GM18517 (cell line): ENCODE measurements at regions not wholly inside any gene's neighbourhood (a gene's known extent, or its start where the extent isn't known, plus 50 kb on each side); places are given as distances from the start of the nearest gene placed in this dataset.
"Not testable (repeated sequence)": the region's sequence is repeated elsewhere in the genome, so short reads cannot be mapped to it uniquely, and the experiment has no call there.

ENCODE experiments used
- ATAC-seq: cut with Tn5 transposase; IDR thresholded peaks from one replicate; pipeline ENCODE4 v1.9.1; 2021; ENCODE audit warnings: mild to moderate bottlenecking, moderate library complexity; ENCODE audit not compliant: unreplicated experiment

- no peak for ATAC-seq
These were observed 156.1 kb upstream of the SRD5A2 start for GRCh38 chr2:31736695-31737454.

DNA sequence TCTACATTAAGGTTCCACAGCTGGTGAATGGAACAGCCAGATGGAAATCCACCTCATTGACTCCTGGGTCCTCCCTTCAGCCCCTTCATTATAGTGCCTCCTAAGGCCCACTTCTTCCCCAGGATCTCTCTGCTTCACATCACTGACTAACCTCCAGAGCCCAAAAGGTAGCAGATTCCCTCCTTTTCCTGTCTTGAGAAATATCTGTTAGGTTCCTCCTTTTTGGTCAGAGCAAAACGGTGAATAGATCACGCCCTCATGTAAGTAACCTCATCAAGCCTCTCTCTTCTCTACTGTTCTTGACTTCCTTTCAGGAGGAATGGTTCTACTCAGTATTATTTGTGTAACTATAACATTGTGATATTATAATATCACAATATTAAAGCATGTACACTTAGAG, 155.0 kb upstream of the SRD5A2 start:
- no peak for ATAC-seq

GRCh38 chr2:31729442-31730092, 148.8 kb upstream of the SRD5A2 start:
- no peak for ATAC-seq

DNA sequence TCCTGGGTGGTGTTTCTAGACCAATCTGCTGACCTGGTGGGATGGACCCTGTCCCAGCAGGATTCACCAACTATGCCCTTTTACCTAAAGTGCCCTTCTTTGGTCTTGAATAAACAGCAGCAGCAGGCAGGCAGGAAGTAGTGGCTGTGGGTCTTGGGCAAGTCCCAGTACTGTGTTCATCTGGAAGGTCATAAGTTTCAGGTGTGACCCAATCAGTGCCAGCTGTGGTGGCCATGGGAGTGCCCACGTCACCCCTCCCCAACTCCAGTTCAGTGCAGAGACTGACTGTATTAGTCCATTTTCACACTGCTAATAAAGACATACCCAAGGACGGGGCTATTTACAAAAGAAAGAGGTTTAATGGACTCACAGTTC, 148.3 kb upstream of the SRD5A2 start:
- ATAC-seq = no peak

- no peak for ATAC-seq
These were observed 147.8 kb upstream of the SRD5A2 start for GRCh38 chr2:31728406-31729064.

DNA sequence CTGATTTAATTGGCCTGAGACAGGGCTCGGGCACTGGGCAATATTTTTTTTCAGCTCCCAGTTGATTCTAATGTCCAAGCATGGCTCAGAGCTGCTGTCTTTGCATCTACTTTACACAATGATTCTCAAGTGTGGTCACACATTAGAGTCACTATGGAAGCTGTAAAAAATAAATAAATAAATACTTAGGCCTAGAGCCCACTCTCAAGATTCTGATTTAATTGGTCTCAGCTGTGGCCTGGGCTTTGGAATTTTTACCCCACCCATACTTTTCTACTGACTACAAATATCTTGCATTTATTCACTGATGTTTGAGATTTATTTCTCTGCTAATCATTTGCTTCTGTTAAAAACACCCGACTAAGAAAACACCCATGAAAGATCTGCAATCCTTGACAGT, 145.7 kb upstream of the SRD5A2 start:
- ATAC-seq = no peak

GRCh38 chr2:31725444-31725843, 144.7 kb upstream of the SRD5A2 start:
- no peak for ATAC-seq

DNA sequence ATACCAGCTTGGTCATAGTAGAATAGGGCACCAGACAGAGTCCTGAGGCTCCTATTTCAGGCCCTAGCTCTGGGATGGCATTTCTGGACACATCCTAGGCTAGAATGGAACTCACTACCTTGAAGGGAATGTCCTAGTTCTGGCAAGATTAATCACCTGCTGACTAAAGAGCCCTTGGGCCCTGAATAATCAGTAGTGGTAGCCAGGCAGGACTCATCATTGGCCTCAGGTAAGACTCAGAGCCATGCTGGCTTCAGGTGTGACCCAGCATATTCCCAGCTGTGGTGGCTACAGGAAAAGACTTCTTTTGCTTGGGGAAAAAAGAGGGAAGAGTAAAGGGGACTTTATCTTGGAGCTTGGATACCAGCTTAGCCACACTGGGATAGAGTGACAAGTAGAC, 131.0 kb upstream of the SRD5A2 start:
- no peak for ATAC-seq

- no peak for ATAC-seq
These were observed 129.4 kb upstream of the SRD5A2 start for GRCh38 chr2:31710121-31710520.

DNA sequence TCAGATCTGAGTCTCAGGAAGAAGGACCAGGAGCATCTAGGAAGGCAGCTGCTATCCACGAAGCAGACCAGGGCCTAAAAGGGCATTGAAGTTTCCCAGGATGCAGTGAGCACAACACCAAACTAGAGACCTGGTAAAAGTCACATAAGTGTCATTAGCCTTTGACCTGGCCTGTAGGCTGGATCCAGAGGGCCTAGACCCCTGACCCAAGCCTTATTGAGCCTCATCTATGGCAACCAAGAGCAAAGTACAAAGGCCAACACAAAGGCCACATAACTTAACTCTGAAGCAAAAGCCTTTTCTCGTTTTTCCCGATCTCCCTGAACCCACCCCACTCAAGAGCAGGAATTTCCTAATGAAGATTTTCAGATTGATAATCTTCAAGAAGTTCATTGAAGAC, 127.3 kb upstream of the SRD5A2 start:
- no peak for ATAC-seq

DNA sequence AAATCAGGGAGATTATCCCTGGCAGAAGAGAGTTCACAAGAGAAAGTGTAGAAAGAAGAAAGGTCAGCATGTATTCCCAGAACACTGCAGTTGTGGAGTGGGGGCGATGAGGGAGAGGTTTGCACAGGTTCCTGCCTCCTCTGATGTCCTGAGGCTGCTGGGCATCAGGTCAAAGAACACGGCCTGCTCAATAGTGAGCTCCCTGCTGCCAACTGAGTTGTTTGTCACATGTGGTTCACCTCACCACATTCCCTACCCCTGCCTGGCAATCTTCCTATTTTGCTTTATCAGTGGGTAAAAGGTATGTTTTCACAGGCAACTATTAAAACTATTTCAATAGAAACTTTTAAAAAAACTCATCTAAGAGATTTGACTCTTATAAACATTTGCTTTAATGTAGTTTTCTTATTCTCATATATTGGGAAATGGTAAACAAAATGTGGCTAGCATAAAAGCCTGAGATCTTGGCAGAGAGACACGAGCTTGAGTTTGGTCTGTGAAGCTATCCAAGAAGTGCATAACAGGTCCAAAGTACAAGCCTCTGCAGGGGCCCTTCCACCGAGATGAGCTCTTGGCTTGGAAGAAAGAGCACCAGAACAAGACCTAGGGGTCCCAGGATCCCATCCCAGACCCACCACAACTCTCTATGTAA, 123.9 kb upstream of the SRD5A2 start:
- ATAC-seq = no peak

GRCh38 chr2:31703253-31703652, 122.5 kb upstream of the SRD5A2 start:
- no peak for ATAC-seq

GRCh38 chr2:31698722-31699121, 118.0 kb upstream of the SRD5A2 start:
- no peak for ATAC-seq

DNA sequence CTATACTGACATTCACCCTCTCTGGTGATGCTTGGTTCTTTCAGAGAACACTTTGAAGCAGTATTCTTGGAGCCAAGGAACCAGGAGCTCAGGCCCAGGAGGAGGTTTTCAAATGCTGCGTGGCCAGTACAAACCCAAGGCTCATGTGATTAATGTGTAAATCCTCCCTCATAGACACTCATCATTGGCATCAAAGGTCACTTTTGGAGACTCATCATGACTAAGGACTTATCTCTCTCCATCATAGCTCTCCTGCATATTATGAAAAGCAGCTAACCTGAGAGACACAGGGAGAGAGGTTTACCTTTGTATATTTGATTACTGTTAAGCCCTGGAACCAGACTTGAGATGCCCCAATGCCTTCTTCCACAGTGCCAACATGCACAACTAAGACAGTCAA, 115.3 kb upstream of the SRD5A2 start:
- ATAC-seq = no peak

DNA sequence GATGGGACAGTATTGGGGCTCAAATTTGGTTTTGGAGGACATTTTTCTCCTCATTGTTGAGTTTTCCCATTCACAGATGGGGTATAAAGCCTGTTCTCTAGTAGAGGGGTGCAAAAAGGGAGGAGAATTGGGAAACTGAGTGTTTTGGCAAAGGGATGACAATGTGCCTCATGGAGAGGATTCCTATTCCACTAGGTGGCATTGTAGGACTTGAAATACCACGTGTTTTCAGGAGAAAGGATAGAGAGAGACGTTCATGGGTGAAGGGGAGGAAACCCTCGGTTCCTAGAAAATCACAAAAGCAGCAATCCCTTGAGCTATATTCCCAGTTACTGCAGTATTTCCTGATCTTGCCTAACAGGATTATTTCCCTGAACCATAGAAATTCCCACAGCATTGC, 113.7 kb upstream of the SRD5A2 start:
- no peak for ATAC-seq

GRCh38 chr2:31693882-31694281, 113.1 kb upstream of the SRD5A2 start:
- no peak for ATAC-seq

DNA sequence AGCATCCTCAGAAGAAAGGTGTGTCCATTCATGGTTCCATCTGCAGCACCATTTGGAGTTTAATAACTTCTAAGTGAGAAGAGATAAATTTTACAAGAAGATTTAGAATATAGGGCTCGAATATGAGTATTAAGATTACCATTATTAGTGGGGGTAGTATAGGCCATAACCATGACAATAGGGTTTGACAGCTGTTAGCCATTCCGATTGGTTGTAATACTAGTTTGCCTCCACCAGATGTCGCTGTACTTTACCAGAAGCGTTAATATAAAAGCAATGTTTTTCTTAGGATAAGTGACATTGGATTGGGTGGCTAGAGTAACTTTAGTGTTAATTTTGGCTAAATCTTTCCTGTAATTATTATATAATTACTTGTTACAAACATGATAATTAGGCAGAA, 107.5 kb upstream of the SRD5A2 start:
- ATAC-seq = no peak

GRCh38 chr2:31683506-31683905, 102.8 kb upstream of the SRD5A2 start:
- not testable (repeated sequence) for ATAC-seq

DNA sequence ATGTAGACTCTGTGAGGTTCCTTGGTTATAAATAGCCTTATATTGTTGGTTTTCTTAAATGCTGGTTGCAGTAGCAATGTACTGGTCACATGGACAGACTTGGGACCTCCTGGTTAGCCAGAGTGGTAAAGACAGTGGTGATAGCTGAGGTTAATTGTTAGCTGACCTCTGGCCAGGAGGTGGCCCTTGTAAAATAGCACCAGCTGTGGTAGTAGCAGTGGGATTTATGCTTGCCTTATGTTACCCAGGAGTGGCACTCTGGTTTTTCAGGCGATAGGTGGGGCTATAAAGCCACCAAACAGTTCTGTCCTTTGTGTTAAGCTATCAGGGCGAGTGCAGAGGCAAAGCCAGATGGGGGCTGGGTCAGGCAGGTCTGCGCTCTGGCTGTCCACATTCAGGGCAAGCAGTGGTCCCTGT, 94.8 kb upstream of the SRD5A2 start:
- ATAC-seq = no peak

- ATAC-seq = no peak
These were observed 93.7 kb upstream of the SRD5A2 start for GRCh38 chr2:31674446-31674845.

DNA sequence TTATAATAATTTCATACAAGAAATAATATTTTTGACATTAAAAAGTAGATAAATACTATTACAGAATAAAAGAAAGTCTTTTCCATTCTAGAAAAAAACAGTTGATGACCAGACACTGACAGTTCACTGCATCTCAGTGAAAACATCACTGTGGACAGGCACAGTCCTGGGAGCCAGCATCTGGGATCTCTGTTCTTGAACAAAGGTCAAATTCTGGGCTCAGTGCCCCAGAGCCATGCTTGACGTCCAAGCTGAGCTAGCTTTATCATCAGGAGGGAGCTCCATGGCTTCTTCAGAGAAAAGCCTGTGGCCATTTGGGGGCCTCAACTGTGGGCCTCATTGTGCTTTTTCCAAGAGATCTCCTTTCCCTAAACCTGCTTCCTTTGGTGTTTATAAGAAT, 86.1 kb upstream of the SRD5A2 start:
- ATAC-seq = no peak
